ENCODE measurements at regions not wholly inside any gene's neighbourhood (a gene's known extent, or its start where the extent isn't known, plus 50 kb on each side); places are given as distances from the start of the nearest gene placed in this dataset.

DNA sequence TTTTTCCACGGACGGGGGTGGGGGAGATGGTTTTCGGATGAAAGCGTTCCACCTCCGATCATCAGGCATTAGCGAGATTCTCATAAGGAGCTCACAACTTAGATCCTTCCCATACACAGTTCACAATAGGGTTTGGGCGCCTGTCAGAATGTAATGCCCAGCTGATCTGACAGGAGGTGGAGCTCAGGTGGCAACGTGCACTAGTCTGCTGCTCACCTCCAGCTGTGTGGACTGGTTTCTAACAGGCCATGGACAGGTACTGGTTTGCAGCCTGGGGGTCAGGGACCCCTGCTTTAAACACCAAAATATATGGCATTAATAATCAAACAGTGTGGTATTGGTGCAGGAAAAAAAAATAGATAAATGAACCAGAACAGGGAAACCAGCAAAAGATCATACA lies 157.5 kb upstream of the NLRP1 start:
- Histone ChIP-seq H4K5ac (ENCODE audit: low read depth, low read length) (no peak overlapping the region), H2BK15ac (ENCODE audit: low read depth, low read length) (no peak overlapping the region), H3K4ac (ENCODE audit: low read depth, low read length) (no peak overlapping the region), H3K36me3 (ENCODE audit: control insufficient read depth, insufficient read depth, low read length) (no peaks in the 10 kb centered on the region), H3K9me3 (ENCODE audit: control insufficient read depth, insufficient read depth, low read length) (no peaks in the 10 kb centered on the region), H3K9me1 (ENCODE audit: insufficient read depth, low read length) (no peaks in the 10 kb centered on the region), H3K9ac (ENCODE audit: low read depth, low read length) (no peak overlapping the region), H3K14ac (replicated peaks; ENCODE audit: low read depth, low read length) (no peak overlapping the region), H2AK5ac (ENCODE audit: low read depth, low read length) (no peak overlapping the region), H3K23ac (ENCODE audit: low read depth, low read length) (no peak overlapping the region), H2AK9ac (replicated peaks; ENCODE audit: low read depth, low read length, poor library complexity) (no peak overlapping the region), H3K79me1 (ENCODE audit: low read depth in 1 of 2, low read length in 2 of 2) (no peaks in the 10 kb centered on the region), H4K8ac (ENCODE audit: low read depth in 2 of 2, low read length in 2 of 2) (no peak overlapping the region), H2AFZ (replicated peaks; ENCODE audit: low read length, poor library complexity) (no peak overlapping the region), H3K18ac (ENCODE audit: low read depth, low read length) (no peak overlapping the region), H3K4me2 (ENCODE audit: low read depth, low read length) (no peak overlapping the region), H3K4me1 (ENCODE audit: control insufficient read depth, insufficient read depth, low read length) (no peaks in the 10 kb centered on the region), H2BK20ac (ENCODE audit: low read depth, low read length) (no peak overlapping the region), H3K27ac (ENCODE audit: insufficient read depth, low read length) (no peak overlapping the region), H2BK5ac (ENCODE audit: low read depth, low read length, poor library complexity, severe bottlenecking) (no peak overlapping the region), H3K4me3 (ENCODE audit: insufficient read depth, low read depth, low read length) (no peak overlapping the region), H4K91ac (ENCODE audit: insufficient read depth, low read depth, low read length) (no peak overlapping the region), H3K27me3 (ENCODE audit: control insufficient read depth, insufficient read depth, low read length) (no peaks in the 10 kb centered on the region; the same call in 1 of the 2 replicates), H2BK120ac (ENCODE audit: low read depth, low read length) (no peak overlapping the region), H4K20me1 (ENCODE audit: insufficient read depth, low read length) (no peaks in the 10 kb centered on the region), H3K56ac (ENCODE audit: extremely low read depth, insufficient read depth, low read length) (no peak overlapping the region)
- CTCF ChIA-PET = interaction anchor here (0.6 kb wide), 1 partner anchor 21 kb away, joined by 4 read pairs; no protein-coding TSS in a partner anchor
- POLR2A ChIA-PET (ENCODE audit: unreplicated experiment) = no interaction called here
- in situ Hi-C loops (cut with MboI; ENCODE audit: low sequenced_read_pairs) = no loop called here
- TF ChIP-seq CEBPB (IDR thresholded peaks at IDR 0.05; ENCODE audit: low read depth, low read length) = no peak
- TF ChIP-seq RCOR1 (IDR thresholded peaks at IDR 0.05; ENCODE audit: insufficient replicate concordance, low read length) = no peak
- TF ChIP-seq CTCF (conservative IDR thresholded peaks at IDR 0.05; ENCODE audit: low read depth, low read length) = no peak
- no peak for TF ChIP-seq RFX5 (IDR thresholded peaks at IDR 0.05; ENCODE audit: low read depth, low read length)
- no peak for TF ChIP-seq MAZ (IDR thresholded peaks at IDR 0.05; ENCODE audit: borderline replicate concordance, low read depth, low read length)
- TF ChIP-seq RAD21 (IDR thresholded peaks at IDR 0.05; ENCODE audit: low read length) = no peak
- no peak for TF ChIP-seq USF2 (IDR thresholded peaks at IDR 0.05; ENCODE audit: low read depth, low read length)
- TF ChIP-seq SMC3 (IDR thresholded peaks at IDR 0.05; ENCODE audit: low read depth, low read length) = no peak
- TF ChIP-seq BHLHE40 (IDR thresholded peaks at IDR 0.05; ENCODE audit: low read depth, low read length) = no peak
- TF ChIP-seq MAFK (IDR thresholded peaks at IDR 0.05; ENCODE audit: low read depth, low read length) = no peak
- no peak for TF ChIP-seq NFE2L2 (IDR thresholded peaks at IDR 0.05; ENCODE audit: low read depth, low read length)
- TF ChIP-seq FOS (IDR thresholded peaks at IDR 0.05; ENCODE audit: low read depth, low read length) = no peak
- no peak for TF ChIP-seq CHD1 (IDR thresholded peaks at IDR 0.05; ENCODE audit: low read depth, low read length)
- TF ChIP-seq, protein P1, sequence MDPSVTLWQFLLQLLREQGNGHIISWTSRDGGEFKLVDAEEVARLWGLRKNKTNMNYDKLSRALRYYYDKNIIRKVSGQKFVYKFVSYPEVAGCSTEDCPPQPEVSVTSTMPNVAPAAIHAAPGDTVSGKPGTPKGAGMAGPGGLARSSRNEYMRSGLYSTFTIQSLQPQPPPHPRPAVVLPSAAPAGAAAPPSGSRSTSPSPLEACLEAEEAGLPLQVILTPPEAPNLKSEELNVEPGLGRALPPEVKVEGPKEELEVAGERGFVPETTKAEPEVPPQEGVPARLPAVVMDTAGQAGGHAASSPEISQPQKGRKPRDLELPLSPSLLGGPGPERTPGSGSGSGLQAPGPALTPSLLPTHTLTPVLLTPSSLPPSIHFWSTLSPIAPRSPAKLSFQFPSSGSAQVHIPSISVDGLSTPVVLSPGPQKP (IDR thresholded peaks at IDR 0.05; ENCODE audit: borderline replicate concordance, low read depth, low read length) = no peak
- no peak for TF ChIP-seq POLR2A (IDR thresholded peaks at IDR 0.05; ENCODE audit: low read depth, low read length)
- TF ChIP-seq MXI1 (IDR thresholded peaks at IDR 0.05; ENCODE audit: borderline replicate concordance, low read depth, low read length) = no peak
- ATAC-seq (ENCODE audit: low read depth) (no peak), DNase-seq (no peak)
- dilution Hi-C loops (cut with HindIII; ENCODE audit: low sequenced_read_pairs, unreplicated experiment) = no loop called here
- intact Hi-C loops (cut with micrococcal nuclease) = no loop called here
- no TSS peak for BruUV-seq (replicated peaks)
- no CpG with 5 or more reads among the region's 8 CpGs for WGBS, 2 experiments (ENCODE audit: extremely low coverage in 2 of 2, insufficient read length in 1 of 2)
